HEK293T (cell line): ENCODE measurements at regions not wholly inside any gene's neighbourhood (a gene's known extent, or its start where the extent isn't known, plus 50 kb on each side); places are given as distances from the start of the nearest gene placed in this dataset.

Source experiments
- BHLHE40 ChIP-seq: fragments of 450-650 bp; IDR thresholded peaks from 2 replicates; pipeline ENCODE4 v1.6.1; 2016; ENCODE audit warnings: mild to moderate bottlenecking, moderate library complexity, borderline replicate concordance
- ELF4 ChIP-seq: fragments of 450-650 bp; IDR thresholded peaks from 2 replicates; pipeline ENCODE4 v1.6.1; 2017; ENCODE audit warnings: antibody characterized with exemption
- FOXA1 ChIP-seq: fragments of 450-650 bp; IDR thresholded peaks from 2 replicates; pipeline ENCODE4 v1.6.1; 2016; ENCODE audit warnings: mild to moderate bottlenecking
- FOXK2 ChIP-seq: fragments of 450-650 bp; IDR thresholded peaks from 2 replicates; pipeline ENCODE4 v1.6.1; 2016; ENCODE audit warnings: mild to moderate bottlenecking
- FOXM1 ChIP-seq: fragments of 450-650 bp; IDR thresholded peaks from 2 replicates; pipeline ENCODE4 v1.6.1; 2017; ENCODE audit warnings: mild to moderate bottlenecking, borderline replicate concordance
- L3MBTL2 ChIP-seq: fragments of 450-650 bp; conservative IDR thresholded peaks from 2 replicates; pipeline ENCODE4 v1.6.1; 2016; ENCODE audit warnings: mild to moderate bottlenecking
- LEF1 ChIP-seq: fragments of 450-650 bp; IDR thresholded peaks from 2 replicates; pipeline ENCODE4 v1.6.1; 2017; ENCODE audit warnings: mild to moderate bottlenecking, borderline replicate concordance
- NFRKB ChIP-seq: fragments of 450-650 bp; IDR thresholded peaks from 2 replicates; pipeline ENCODE4 v1.6.1; 2016; ENCODE audit warnings: mild to moderate bottlenecking, moderate library complexity
- SP1 ChIP-seq: fragments of 450-650 bp; IDR thresholded peaks from 2 replicates; pipeline ENCODE4 v1.6.1; 2017
- SUZ12 ChIP-seq: fragments of 450-650 bp; IDR thresholded peaks from 2 replicates; pipeline ENCODE4 v1.6.1; 2016; ENCODE audit warnings: mild to moderate bottlenecking
- TARDBP ChIP-seq: fragments of 450-650 bp; IDR thresholded peaks from 2 replicates; pipeline ENCODE4 v1.6.1; 2016
- ZNF384 ChIP-seq: fragments of 450-650 bp; IDR thresholded peaks from 2 replicates; pipeline ENCODE4 v1.6.1; 2016
- TF ChIP-seq, protein P1 (sequence below): fragments of 450-650 bp; IDR thresholded peaks from 2 replicates; pipeline ENCODE4 v1.6.1; 2016

DNA sequence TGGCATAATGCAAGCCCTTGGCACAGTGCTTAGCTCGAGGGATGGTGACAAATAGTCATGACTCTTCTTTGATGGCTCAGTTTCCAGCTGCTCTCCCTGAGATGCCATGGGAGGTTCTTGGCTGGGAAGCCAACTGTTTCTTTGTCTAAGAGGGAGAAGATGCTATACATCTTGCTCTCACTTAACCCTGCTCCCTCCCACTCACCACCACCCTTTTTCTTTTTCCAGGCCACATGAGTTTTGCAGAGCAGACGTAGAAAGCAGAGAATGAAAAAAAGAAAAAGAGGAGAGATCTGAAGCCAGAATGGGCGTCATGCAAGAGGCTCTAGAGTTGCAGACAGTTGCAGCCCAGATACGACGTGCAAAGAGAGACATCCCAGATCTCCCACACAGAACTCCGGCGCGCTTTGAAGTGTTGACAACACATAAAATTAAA lies 160.5 kb downstream of the FGF18 start:
- no peak for TF ChIP-seq L3MBTL2
- TF ChIP-seq SUZ12: no peak
- no peak for TF ChIP-seq BHLHE40
- TF ChIP-seq FOXM1: no peak
- no peak for TF ChIP-seq FOXK2
- TF ChIP-seq TARDBP: no peak
- no peak for TF ChIP-seq ZNF384
- no peak for TF ChIP-seq ELF4
- TF ChIP-seq, protein P1, sequence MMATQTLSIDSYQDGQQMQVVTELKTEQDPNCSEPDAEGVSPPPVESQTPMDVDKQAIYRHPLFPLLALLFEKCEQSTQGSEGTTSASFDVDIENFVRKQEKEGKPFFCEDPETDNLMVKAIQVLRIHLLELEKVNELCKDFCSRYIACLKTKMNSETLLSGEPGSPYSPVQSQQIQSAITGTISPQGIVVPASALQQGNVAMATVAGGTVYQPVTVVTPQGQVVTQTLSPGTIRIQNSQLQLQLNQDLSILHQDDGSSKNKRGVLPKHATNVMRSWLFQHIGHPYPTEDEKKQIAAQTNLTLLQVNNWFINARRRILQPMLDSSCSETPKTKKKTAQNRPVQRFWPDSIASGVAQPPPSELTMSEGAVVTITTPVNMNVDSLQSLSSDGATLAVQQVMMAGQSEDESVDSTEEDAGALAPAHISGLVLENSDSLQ: no peak
- TF ChIP-seq FOXA1: no peak
- no peak for TF ChIP-seq NFRKB
- no peak for TF ChIP-seq LEF1
- no peak for TF ChIP-seq SP1
